ENCODE measurements at regions not wholly inside any gene's neighbourhood (a gene's known extent, or its start where the extent isn't known, plus 50 kb on each side); places are given as distances from the start of the nearest gene placed in this dataset.

DNA sequence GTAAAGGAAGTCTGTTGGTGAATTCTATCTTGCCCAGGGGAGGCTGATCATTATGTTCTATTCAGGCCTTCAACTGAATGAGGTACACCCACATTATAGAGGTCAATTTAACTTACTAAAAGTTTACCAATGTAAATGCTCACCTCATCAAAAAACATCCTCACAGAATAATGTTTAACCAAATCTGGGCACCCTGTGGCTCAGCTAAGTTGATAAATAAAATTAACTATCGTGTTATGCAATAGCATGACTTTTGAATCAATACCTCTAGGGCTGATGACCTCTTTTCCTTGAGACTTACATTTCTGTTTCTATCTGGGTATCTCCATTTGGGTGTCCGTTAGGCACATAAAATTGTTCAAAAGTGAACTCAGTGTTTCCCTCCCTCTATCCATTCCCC, 203.1 kb downstream of the TEX13C start:
- Histone ChIP-seq H3K4me1 (ENCODE audit: low read length) (no peaks in the 10 kb centered on the region), H3F3A (ENCODE audit: insufficient read depth, low read length) (no peaks in the 10 kb centered on the region), H3K79me2 (ENCODE audit: low read length) (no peaks in the 10 kb centered on the region), H3K9me3 (replicated peaks; ENCODE audit: insufficient read depth, low read length) (no peaks in the 10 kb centered on the region), H3K4me2 (ENCODE audit: low read depth, low read length) (no peak overlapping the region), H3K36me3 (replicated peaks; ENCODE audit: insufficient read depth, low read length) (no peaks in the 10 kb centered on the region), H3K27ac (ENCODE audit: low read length) (no peak overlapping the region), H3K9ac (ENCODE audit: low read length) (no peak overlapping the region), H3K4me3 (ENCODE audit: low read length) (no peak overlapping the region), H4K20me1 (ENCODE audit: insufficient read depth, low read length) (no peaks in the 10 kb centered on the region), H3K27me3 (replicated peaks; ENCODE audit: insufficient read depth, low read length) (no peaks in the 10 kb centered on the region), H3K9me2 (replicated peaks; ENCODE audit: insufficient read depth, low read length) (no peaks in the 10 kb centered on the region), H2AFZ (ENCODE audit: low read length) (no peak overlapping the region)
- DNase-seq = no peak
- TF ChIP-seq EZH2 (optimal IDR thresholded peaks at IDR 0.05; ENCODE audit: low read depth, low read length) = no peak
- TF ChIP-seq, protein P1, sequence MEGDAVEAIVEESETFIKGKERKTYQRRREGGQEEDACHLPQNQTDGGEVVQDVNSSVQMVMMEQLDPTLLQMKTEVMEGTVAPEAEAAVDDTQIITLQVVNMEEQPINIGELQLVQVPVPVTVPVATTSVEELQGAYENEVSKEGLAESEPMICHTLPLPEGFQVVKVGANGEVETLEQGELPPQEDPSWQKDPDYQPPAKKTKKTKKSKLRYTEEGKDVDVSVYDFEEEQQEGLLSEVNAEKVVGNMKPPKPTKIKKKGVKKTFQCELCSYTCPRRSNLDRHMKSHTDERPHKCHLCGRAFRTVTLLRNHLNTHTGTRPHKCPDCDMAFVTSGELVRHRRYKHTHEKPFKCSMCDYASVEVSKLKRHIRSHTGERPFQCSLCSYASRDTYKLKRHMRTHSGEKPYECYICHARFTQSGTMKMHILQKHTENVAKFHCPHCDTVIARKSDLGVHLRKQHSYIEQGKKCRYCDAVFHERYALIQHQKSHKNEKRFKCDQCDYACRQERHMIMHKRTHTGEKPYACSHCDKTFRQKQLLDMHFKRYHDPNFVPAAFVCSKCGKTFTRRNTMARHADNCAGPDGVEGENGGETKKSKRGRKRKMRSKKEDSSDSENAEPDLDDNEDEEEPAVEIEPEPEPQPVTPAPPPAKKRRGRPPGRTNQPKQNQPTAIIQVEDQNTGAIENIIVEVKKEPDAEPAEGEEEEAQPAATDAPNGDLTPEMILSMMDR (IDR thresholded peaks at IDR 0.05; ENCODE audit: low read length) = no peak
- TF ChIP-seq EZH2phosphoT487 (IDR thresholded peaks at IDR 0.05; ENCODE audit: low read length) = no peak

DNA sequence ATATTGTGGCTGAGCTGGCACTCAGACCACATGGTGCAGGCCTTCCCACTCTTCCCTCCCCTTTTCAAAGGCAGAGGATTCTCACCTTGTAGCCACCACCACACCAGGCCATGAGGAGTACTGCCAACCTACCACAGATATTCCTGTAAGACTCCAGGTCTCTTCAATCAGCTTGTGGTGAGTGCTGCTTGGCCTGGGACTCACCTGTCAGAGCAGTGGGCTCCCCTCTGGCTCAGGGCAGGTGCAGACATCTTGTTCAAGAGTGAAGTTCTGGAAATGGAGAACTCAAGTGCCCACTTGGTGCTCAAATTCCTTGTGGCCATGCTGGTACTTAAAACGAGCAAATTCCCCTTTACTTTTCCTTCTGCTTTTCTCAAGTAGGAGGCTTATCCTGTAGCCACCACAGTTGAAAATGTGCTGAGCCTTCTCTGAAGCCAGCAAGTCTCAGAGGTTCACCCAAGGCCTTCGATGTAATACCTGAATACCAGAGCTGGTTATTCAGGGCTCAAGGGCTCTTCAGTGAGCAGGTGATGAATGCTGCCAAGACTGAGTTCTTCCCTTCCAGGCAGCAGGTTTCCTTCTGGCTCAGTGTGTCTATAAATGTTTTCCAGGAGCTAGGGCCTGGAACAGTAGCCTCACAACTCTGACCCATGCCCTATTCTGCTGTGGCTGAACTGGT, 212.9 kb downstream of the TEX13C start:
- Histone ChIP-seq H3K4me2 (ENCODE audit: low read depth, low read length) (no peak overlapping the region), H3K27ac (ENCODE audit: low read length) (no peak overlapping the region), H3F3A (ENCODE audit: insufficient read depth, low read length) (no peaks in the 10 kb centered on the region), H3K9ac (ENCODE audit: low read length) (no peak overlapping the region), H3K4me1 (ENCODE audit: low read length) (no peaks in the 10 kb centered on the region), H3K79me2 (ENCODE audit: low read length) (no peaks in the 10 kb centered on the region), H2AFZ (ENCODE audit: low read length) (no peak overlapping the region), H3K4me3 (ENCODE audit: low read length) (no peak overlapping the region), H3K9me2 (replicated peaks; ENCODE audit: insufficient read depth, low read length) (no peaks in the 10 kb centered on the region), H4K20me1 (ENCODE audit: insufficient read depth, low read length) (no peaks in the 10 kb centered on the region), H3K36me3 (replicated peaks; ENCODE audit: insufficient read depth, low read length) (no peaks in the 10 kb centered on the region), H3K27me3 (replicated peaks; ENCODE audit: insufficient read depth, low read length) (no peaks in the 10 kb centered on the region), H3K9me3 (replicated peaks; ENCODE audit: insufficient read depth, low read length) (no peaks in the 10 kb centered on the region)
- DNase-seq = no peak
- no peak for TF ChIP-seq EZH2phosphoT487 (IDR thresholded peaks at IDR 0.05; ENCODE audit: low read length)
- TF ChIP-seq, protein P1 (IDR thresholded peaks at IDR 0.05; ENCODE audit: low read length) = no peak
- TF ChIP-seq EZH2 (optimal IDR thresholded peaks at IDR 0.05; ENCODE audit: low read depth, low read length) = no peak

DNA sequence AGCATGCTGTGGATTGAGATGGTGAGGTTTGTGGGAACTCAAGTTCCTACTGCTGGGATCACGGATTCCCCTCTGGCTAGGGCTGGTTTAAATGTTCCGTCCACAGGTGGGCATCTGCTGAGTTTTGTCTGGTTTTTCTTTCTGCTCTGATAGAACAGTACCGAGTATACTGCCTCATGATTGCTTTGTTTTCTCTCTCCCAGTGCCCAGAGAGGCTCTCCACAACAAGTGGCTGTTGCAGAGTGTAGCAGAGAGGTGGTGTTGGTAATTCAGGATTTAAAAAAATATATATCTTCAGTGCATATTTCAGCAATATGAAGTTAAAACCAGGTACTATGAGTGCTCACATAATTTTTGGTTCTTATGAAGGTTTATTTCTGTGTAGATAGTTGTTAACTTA, 213.7 kb downstream of the TEX13C start:
- H3K4me2 ChIP-seq (ENCODE audit: low read depth, low read length) = no peak overlapping the region
- H2AFZ ChIP-seq (ENCODE audit: low read length) = no peak overlapping the region
- H3F3A ChIP-seq (ENCODE audit: insufficient read depth, low read length) = no peaks in the 10 kb centered on the region
- no peaks in the 10 kb centered on the region for H3K9me3 ChIP-seq (replicated peaks; ENCODE audit: insufficient read depth, low read length)
- no peak for DNase-seq
- no peaks in the 10 kb centered on the region for H3K4me1 ChIP-seq (ENCODE audit: low read length)
- H3K36me3 ChIP-seq (replicated peaks; ENCODE audit: insufficient read depth, low read length) = no peaks in the 10 kb centered on the region
- no peaks in the 10 kb centered on the region for H4K20me1 ChIP-seq (ENCODE audit: insufficient read depth, low read length)
- H3K9me2 ChIP-seq (replicated peaks; ENCODE audit: insufficient read depth, low read length) = no peaks in the 10 kb centered on the region
- no peaks in the 10 kb centered on the region for H3K79me2 ChIP-seq (ENCODE audit: low read length)
- H3K27ac ChIP-seq (ENCODE audit: low read length) = no peak overlapping the region
- no peak overlapping the region for H3K9ac ChIP-seq (ENCODE audit: low read length)
- H3K4me3 ChIP-seq (ENCODE audit: low read length) = no peak overlapping the region
- H3K27me3 ChIP-seq (replicated peaks; ENCODE audit: insufficient read depth, low read length) = no peaks in the 10 kb centered on the region
- no peak for TF ChIP-seq EZH2phosphoT487 (IDR thresholded peaks at IDR 0.05; ENCODE audit: low read length)
- no peak for TF ChIP-seq EZH2 (optimal IDR thresholded peaks at IDR 0.05; ENCODE audit: low read depth, low read length)
- TF ChIP-seq, protein P1 (IDR thresholded peaks at IDR 0.05; ENCODE audit: low read length) = no peak

All from MM.1S (cell line).